Lower leg skin (tissue), 3 donors: ENCODE measurements at regions not wholly inside any gene's neighbourhood (a gene's known extent, or its start where the extent isn't known, plus 50 kb on each side); places are given as distances from the start of the nearest gene placed in this dataset.

ENCODE experiments used
- CTCF ChIP-seq, 3 donors: fragments of 450-650 bp; IDR thresholded peaks; one replicate each; pipeline ENCODE4 v1.5.1; 2016; ENCODE audit warnings: antibody characterized with exemption in 3 of 3, mild to moderate bottlenecking in 3 of 3, moderate library complexity in 2 of 3
- POLR2A ChIP-seq, 2 donors: fragments of 450-650 bp; IDR thresholded peaks; one replicate each; pipeline ENCODE4 v1.6.1; 2016 to 2017; ENCODE audit warnings: antibody characterized with exemption in 2 of 2, mild to moderate bottlenecking in 1 of 2, moderate library complexity in 1 of 2

- TF ChIP-seq CTCF (IDR thresholded peaks at IDR 0.05) (no peak), POLR2A (IDR thresholded peaks at IDR 0.05) (no peak)
These were observed 236.6 kb downstream of the CCDC59 start for GRCh38 chr12:82121545-82121944.
